ENCODE measurements at regions not wholly inside any gene's neighbourhood (a gene's known extent, or its start where the extent isn't known, plus 50 kb on each side); places are given as distances from the start of the nearest gene placed in this dataset.

DNA sequence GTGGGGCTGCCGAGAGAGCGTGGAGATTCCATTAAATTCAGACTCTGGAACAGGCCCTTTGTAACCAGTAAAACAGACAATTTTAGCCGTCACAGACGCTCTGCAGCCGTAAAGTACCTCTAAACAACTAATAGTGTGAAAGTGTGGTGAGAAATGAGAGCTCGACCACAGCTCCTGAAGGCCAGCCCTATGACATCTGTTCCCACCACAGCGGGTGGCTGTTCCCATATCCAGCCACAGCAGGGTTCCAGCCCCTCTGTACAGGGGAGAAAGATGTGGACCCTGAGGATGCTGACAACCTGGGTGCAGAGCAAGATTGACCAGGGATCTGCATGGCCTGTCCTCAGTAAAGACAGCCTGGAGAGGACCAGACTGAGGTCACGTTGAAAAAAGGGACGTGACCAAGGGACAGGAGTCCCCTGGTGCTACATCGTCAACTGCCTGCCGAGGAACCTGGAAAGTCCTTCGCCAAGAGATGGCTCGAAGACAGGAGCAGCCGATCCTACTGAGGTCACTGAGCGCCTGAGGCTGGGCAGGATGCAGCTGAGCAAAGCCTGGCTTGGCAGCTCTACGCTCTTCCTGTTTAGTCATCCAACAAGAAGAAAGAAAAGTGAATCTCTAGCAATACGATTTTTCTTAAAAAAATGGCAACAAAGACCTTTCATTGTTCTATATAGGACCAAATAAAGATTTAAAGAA lies 831.7 kb downstream of the RNF144A start:
- Histone ChIP-seq H2AFZ (ENCODE audit: insufficient read depth, low read length, poor library complexity) (no peak overlapping the region), H3K14ac (ENCODE audit: low read length) (no peak overlapping the region), H2AK5ac (ENCODE audit: low read length) (no peak overlapping the region), H3K79me2 (ENCODE audit: control insufficient read depth, insufficient read depth, low read length, poor library complexity) (no peaks in the 10 kb centered on the region), H3K4me2 (ENCODE audit: low read length) (no peak overlapping the region), H3K4me3 (ENCODE audit: low read depth, low read length) (no peak overlapping the region), H2BK12ac (ENCODE audit: low read length) (no peak overlapping the region), H4K8ac (ENCODE audit: low read depth, low read length) (no peak overlapping the region), H3K9ac (ENCODE audit: low read length) (no peak overlapping the region), H3K9me3 (ENCODE audit: insufficient read depth, low read depth, low read length) (no peaks in the 10 kb centered on the region), H3K36me3 (ENCODE audit: control insufficient read depth in 1 of 2, insufficient read depth in 2 of 2, low read length in 2 of 2) (no peaks in the 10 kb centered on the region), H3K4ac (ENCODE audit: low read depth, low read length) (no peak overlapping the region), H3K4me1 (ENCODE audit: control insufficient read depth in 1 of 2, insufficient read depth in 2 of 2, low read length in 2 of 2) (peaks cover 0 to 3% of the 10 kb centered on the region in 2 experiments), H3K27me3 (ENCODE audit: insufficient read depth, low read length) (no peaks in the 10 kb centered on the region), H4K12ac (ENCODE audit: low read depth, low read length) (no peak overlapping the region), H3K18ac (ENCODE audit: low read length) (no peak overlapping the region), H3K23ac (ENCODE audit: low read length) (no peak overlapping the region), H2BK5ac (ENCODE audit: low read depth, low read length, poor library complexity) (no peak overlapping the region), H2BK120ac (ENCODE audit: insufficient read depth, low read length, poor library complexity) (no peak overlapping the region), H3K27ac (ENCODE audit: low read depth, low read length) (no peak overlapping the region), H4K91ac (ENCODE audit: low read depth, low read length) (no peak overlapping the region), H3K79me1 (ENCODE audit: low read length) (no peaks in the 10 kb centered on the region)
- no peak for DNase-seq
- WGBS (ENCODE audit: extremely low coverage, insufficient coverage, insufficient read length), result no CpG with 5 or more reads among the region's 17 CpGs

- no peak overlapping the region for H3K9ac ChIP-seq (ENCODE audit: low read length)
- no peak overlapping the region for H3K27ac ChIP-seq (ENCODE audit: low read depth, low read length)
- no peak for DNase-seq
- no peak overlapping the region for H4K91ac ChIP-seq (ENCODE audit: low read depth, low read length)
- no peak overlapping the region for H2BK120ac ChIP-seq (ENCODE audit: insufficient read depth, low read length, poor library complexity)
- H3K4ac ChIP-seq (ENCODE audit: low read depth, low read length), result no peak overlapping the region
- no CpG with 5 or more reads among the region's 4 CpGs for WGBS (ENCODE audit: extremely low coverage, insufficient coverage, insufficient read length)
- H3K4me1 ChIP-seq (ENCODE audit: control insufficient read depth in 1 of 2, insufficient read depth in 2 of 2, low read length in 2 of 2), result peaks cover 0 to 3% of the 10 kb centered on the region in 2 experiments
- H2AFZ ChIP-seq (ENCODE audit: insufficient read depth, low read length, poor library complexity), result no peak overlapping the region
- no peak overlapping the region for H4K12ac ChIP-seq (ENCODE audit: low read depth, low read length)
- no peak overlapping the region for H3K14ac ChIP-seq (ENCODE audit: low read length)
- H3K9me3 ChIP-seq (ENCODE audit: insufficient read depth, low read depth, low read length), result peaks cover 2% of the 10 kb centered on the region
- no peak overlapping the region for H3K4me2 ChIP-seq (ENCODE audit: low read length)
- no peaks in the 10 kb centered on the region for H3K27me3 ChIP-seq (ENCODE audit: insufficient read depth, low read length)
- H3K23ac ChIP-seq (ENCODE audit: low read length), result no peak overlapping the region
- H3K79me2 ChIP-seq (ENCODE audit: control insufficient read depth, insufficient read depth, low read length, poor library complexity), result no peaks in the 10 kb centered on the region
- H3K18ac ChIP-seq (ENCODE audit: low read length), result no peak overlapping the region
- no peak overlapping the region for H4K8ac ChIP-seq (ENCODE audit: low read depth, low read length)
- H2BK5ac ChIP-seq (ENCODE audit: low read depth, low read length, poor library complexity), result no peak overlapping the region
- H3K4me3 ChIP-seq (ENCODE audit: low read depth, low read length), result no peak overlapping the region
- no peak overlapping the region for H2BK12ac ChIP-seq (ENCODE audit: low read length)
- H3K79me1 ChIP-seq (ENCODE audit: low read length), result no peaks in the 10 kb centered on the region
- H3K36me3 ChIP-seq (ENCODE audit: control insufficient read depth in 1 of 2, insufficient read depth in 2 of 2, low read length in 2 of 2), result no peaks in the 10 kb centered on the region
- H2AK5ac ChIP-seq (ENCODE audit: low read length), result no peak overlapping the region
Measured at GRCh38 chr2:7749895-7750559, 832.8 kb downstream of the RNF144A start.

DNA sequence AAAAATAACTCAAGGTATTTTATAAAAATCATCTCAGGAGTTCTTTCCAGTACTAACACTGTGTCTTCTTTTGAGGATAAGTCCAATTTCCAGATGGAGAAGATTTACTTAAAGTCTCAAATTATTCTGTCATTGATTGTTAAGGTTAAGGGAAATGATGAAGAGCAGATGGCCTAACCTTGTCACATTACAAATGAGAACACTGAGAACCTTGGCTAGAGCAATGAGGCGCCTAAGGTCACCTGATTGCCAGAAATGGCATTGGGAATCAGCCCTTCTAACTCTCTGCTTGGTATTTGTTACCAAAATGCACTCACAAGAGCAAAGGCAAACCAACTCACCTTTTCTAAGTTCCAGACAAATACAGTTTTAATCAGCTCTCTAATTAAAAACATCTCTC lies 835.1 kb downstream of the RNF144A start:
- H3K14ac ChIP-seq (ENCODE audit: low read length), result no peak overlapping the region
- no peak overlapping the region for H4K12ac ChIP-seq (ENCODE audit: low read depth, low read length)
- no peak overlapping the region for H3K9ac ChIP-seq (ENCODE audit: low read length)
- no peak overlapping the region for H2AK5ac ChIP-seq (ENCODE audit: low read length)
- H4K91ac ChIP-seq (ENCODE audit: low read depth, low read length), result no peak overlapping the region
- no peak overlapping the region for H3K4ac ChIP-seq (ENCODE audit: low read depth, low read length)
- H4K8ac ChIP-seq (ENCODE audit: low read depth, low read length), result no peak overlapping the region
- no peaks in the 10 kb centered on the region for H3K79me1 ChIP-seq (ENCODE audit: low read length)
- H3K4me2 ChIP-seq (ENCODE audit: low read length), result no peak overlapping the region
- no peak overlapping the region for H2BK120ac ChIP-seq (ENCODE audit: insufficient read depth, low read length, poor library complexity)
- no peaks in the 10 kb centered on the region for H3K27me3 ChIP-seq (ENCODE audit: insufficient read depth, low read length)
- no peak overlapping the region for H3K23ac ChIP-seq (ENCODE audit: low read length)
- no peak overlapping the region for H3K4me3 ChIP-seq (ENCODE audit: low read depth, low read length)
- H3K36me3 ChIP-seq (ENCODE audit: control insufficient read depth in 1 of 2, insufficient read depth in 2 of 2, low read length in 2 of 2), result no peaks in the 10 kb centered on the region
- no peak overlapping the region for H3K18ac ChIP-seq (ENCODE audit: low read length)
- WGBS (ENCODE audit: extremely low coverage, insufficient coverage, insufficient read length), result no CpG with 5 or more reads among the region's 1 CpG
- H2AFZ ChIP-seq (ENCODE audit: insufficient read depth, low read length, poor library complexity), result no peak overlapping the region
- DNase-seq, result no peak
- no peak overlapping the region for H2BK5ac ChIP-seq (ENCODE audit: low read depth, low read length, poor library complexity)
- H3K79me2 ChIP-seq (ENCODE audit: control insufficient read depth, insufficient read depth, low read length, poor library complexity), result no peaks in the 10 kb centered on the region
- H3K4me1 ChIP-seq (ENCODE audit: control insufficient read depth in 1 of 2, insufficient read depth in 2 of 2, low read length in 2 of 2), result peaks cover 0 to 3% of the 10 kb centered on the region in 2 experiments
- no peak overlapping the region for H2BK12ac ChIP-seq (ENCODE audit: low read length)
- H3K9me3 ChIP-seq (ENCODE audit: insufficient read depth, low read depth, low read length), result peaks cover 2% of the 10 kb centered on the region
- H3K27ac ChIP-seq (ENCODE audit: low read depth, low read length), result no peak overlapping the region

- Histone ChIP-seq H3K27me3 (ENCODE audit: insufficient read depth, low read length) (no peaks in the 10 kb centered on the region), H3K4me1 (ENCODE audit: control insufficient read depth in 1 of 2, insufficient read depth in 2 of 2, low read length in 2 of 2) (peaks cover 0 to 3% of the 10 kb centered on the region in 2 experiments), H2AFZ (ENCODE audit: insufficient read depth, low read length, poor library complexity) (no peak overlapping the region), H2BK5ac (ENCODE audit: low read depth, low read length, poor library complexity) (no peak overlapping the region), H2BK12ac (ENCODE audit: low read length) (no peak overlapping the region), H3K9ac (ENCODE audit: low read length) (no peak overlapping the region), H3K18ac (ENCODE audit: low read length) (no peak overlapping the region), H3K36me3 (ENCODE audit: control insufficient read depth in 1 of 2, insufficient read depth in 2 of 2, low read length in 2 of 2) (no peaks in the 10 kb centered on the region), H4K8ac (ENCODE audit: low read depth, low read length) (no peak overlapping the region), H4K91ac (ENCODE audit: low read depth, low read length) (no peak overlapping the region), H3K79me2 (ENCODE audit: control insufficient read depth, insufficient read depth, low read length, poor library complexity) (no peaks in the 10 kb centered on the region), H3K4ac (ENCODE audit: low read depth, low read length) (no peak overlapping the region), H3K4me3 (ENCODE audit: low read depth, low read length) (no peak overlapping the region), H3K4me2 (ENCODE audit: low read length) (no peak overlapping the region), H3K14ac (ENCODE audit: low read length) (no peak overlapping the region), H3K27ac (ENCODE audit: low read depth, low read length) (no peak overlapping the region), H4K12ac (ENCODE audit: low read depth, low read length) (no peak overlapping the region), H2AK5ac (ENCODE audit: low read length) (no peak overlapping the region), H3K9me3 (ENCODE audit: insufficient read depth, low read depth, low read length) (peaks cover 2% of the 10 kb centered on the region), H2BK120ac (ENCODE audit: insufficient read depth, low read length, poor library complexity) (no peak overlapping the region), H3K23ac (ENCODE audit: low read length) (no peak overlapping the region), H3K79me1 (ENCODE audit: low read length) (no peaks in the 10 kb centered on the region)
- no peak for DNase-seq
Measured at GRCh38 chr2:7753777-7754176, 836.6 kb downstream of the RNF144A start.

All from trophoblast cell (in vitro differentiated cells and primary cell).